Right kidney (tissue), 1 donor: ENCODE measurements at regions not wholly inside any gene's neighbourhood (a gene's known extent, or its start where the extent isn't known, plus 50 kb on each side); places are given as distances from the start of the nearest gene placed in this dataset.

Source experiments
- DNase-seq: peaks from one replicate; pipeline ENCODE4 v3.0.0-alpha.2; 2016

GRCh38 chr2:200217320-200217719, 89.2 kb upstream of the SPATS2L start:
- no peak for DNase-seq

GRCh38 chr2:200218645-200219044, 87.8 kb upstream of the SPATS2L start:
- no peak for DNase-seq

- no peak for DNase-seq
Observed at GRCh38 chr2:200219309-200220113, 87.0 kb upstream of the SPATS2L start.

GRCh38 chr2:200220251-200220650, 86.2 kb upstream of the SPATS2L start:
- DNase-seq: no peak

- no peak for DNase-seq
Observed at GRCh38 chr2:200221055-200221955, 85.2 kb upstream of the SPATS2L start.

GRCh38 chr2:200222791-200223190, 83.7 kb upstream of the SPATS2L start:
- no peak for DNase-seq

- no peak for DNase-seq
Observed at GRCh38 chr2:200223205-200223784, 83.2 kb upstream of the SPATS2L start.

GRCh38 chr2:200225951-200226350, 80.5 kb upstream of the SPATS2L start:
- no peak for DNase-seq

- DNase-seq: no peak
Observed at GRCh38 chr2:200226451-200227426, 79.8 kb upstream of the SPATS2L start.

- no peak for DNase-seq
Observed at GRCh38 chr2:200230716-200231115, 75.8 kb upstream of the SPATS2L start.

GRCh38 chr2:200235533-200235932, 71.0 kb upstream of the SPATS2L start:
- DNase-seq: no peak

- no peak for DNase-seq
Observed at GRCh38 chr2:200239216-200239615, 67.3 kb upstream of the SPATS2L start.

GRCh38 chr2:200242570-200242969, 63.9 kb upstream of the SPATS2L start:
- DNase-seq: no peak

- no peak for DNase-seq
Observed at GRCh38 chr2:200243441-200243840, 63.1 kb upstream of the SPATS2L start.

GRCh38 chr2:200244111-200244510, 62.4 kb upstream of the SPATS2L start:
- DNase-seq: no peak

- DNase-seq: no peak
Observed at GRCh38 chr2:200247494-200247893, 59.0 kb upstream of the SPATS2L start.

- DNase-seq: no peak
Observed at GRCh38 chr2:200252265-200253067, 54.0 kb upstream of the SPATS2L start.

- no peak for DNase-seq
Observed at GRCh38 chr2:200253639-200254038, 52.9 kb upstream of the SPATS2L start.

- DNase-seq: no peak
Observed at GRCh38 chr2:200254773-200255172, 51.7 kb upstream of the SPATS2L start.

GRCh38 chr2:200255549-200255948, 50.9 kb upstream of the SPATS2L start:
- no peak for DNase-seq
